GM21619 (cell line): ENCODE measurements at regions not wholly inside any gene's neighbourhood (a gene's known extent, or its start where the extent isn't known, plus 50 kb on each side); places are given as distances from the start of the nearest gene placed in this dataset.
A peak's percentile ranks its signal among the peaks of the same experiment; 100 is the strongest.

Source experiments
- ATAC-seq: cut with Tn5 transposase; IDR thresholded peaks from one replicate; pipeline ENCODE4 v1.9.1; 2021; ENCODE audit not compliant: unreplicated experiment

DNA sequence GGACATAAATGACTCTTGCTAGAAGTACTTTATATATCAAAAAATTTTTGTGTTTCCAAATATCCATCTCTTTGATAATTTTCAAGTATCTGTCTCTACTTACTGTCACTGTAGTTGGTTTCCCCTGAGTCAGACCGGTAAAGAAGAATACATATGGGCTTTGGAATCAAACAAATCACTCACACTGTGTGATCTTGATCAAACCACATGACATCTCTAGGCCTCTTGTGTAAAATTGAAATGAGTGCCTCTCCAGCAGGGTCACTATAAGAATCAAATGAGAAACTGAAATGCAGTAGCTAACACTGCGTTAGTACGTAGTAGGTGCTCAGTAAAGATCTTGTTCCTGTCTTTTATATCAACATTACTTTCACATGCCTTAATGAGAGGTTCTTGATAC lies 314.6 kb upstream of the STT3B start:
- ATAC-seq, result no peak

DNA sequence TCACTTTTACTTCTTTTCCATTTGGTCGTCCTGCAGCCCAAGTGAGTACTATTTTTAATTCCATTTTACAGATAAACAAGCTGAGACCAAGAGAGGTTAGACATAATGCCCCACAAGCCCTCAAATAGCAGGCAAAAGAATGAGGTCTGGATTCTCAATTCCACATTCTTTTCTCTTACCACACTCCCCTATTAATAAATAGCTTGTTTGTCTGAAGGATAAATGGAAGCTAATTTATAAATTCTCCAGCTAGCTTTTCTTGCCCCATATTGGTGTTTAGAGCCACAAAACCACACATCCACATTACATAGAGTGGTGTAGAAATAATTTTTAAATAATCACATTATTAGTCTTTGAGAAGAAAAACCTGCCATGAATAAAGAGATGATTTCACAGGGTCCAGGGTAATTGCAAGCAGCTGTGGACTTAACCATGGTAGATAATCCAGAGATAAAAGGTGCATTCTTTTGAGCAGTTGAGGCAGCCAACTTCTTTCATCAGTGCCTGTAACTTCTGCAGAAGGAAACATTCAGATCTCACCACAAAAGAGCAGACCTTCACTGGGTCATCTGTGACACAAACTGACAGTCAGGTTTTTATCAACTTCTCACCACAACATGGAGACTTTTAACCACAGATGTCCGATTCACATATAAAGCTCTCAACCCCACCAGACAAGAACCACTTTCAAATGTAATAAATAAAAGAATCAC lies 313.4 kb upstream of the STT3B start:
- peak; percentile 77 for ATAC-seq

DNA sequence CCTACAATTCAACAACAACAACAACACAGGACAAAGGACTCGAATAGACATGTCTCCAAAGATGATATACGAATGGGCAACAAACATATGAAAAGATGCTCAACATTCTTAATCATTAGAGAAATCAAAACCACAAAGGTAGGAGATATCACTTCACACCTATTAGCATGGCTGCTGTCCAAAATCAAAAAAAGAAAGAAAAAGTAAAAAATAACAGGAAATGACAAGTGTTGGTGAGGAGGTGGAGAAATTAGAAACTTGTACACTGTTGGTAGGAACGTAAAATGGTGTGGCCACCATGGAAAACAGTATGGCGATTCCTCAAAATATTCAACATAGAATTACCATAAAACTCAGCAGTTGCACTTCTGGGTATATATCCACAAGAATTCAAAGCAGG lies 312.3 kb upstream of the STT3B start:
- no peak for ATAC-seq

DNA sequence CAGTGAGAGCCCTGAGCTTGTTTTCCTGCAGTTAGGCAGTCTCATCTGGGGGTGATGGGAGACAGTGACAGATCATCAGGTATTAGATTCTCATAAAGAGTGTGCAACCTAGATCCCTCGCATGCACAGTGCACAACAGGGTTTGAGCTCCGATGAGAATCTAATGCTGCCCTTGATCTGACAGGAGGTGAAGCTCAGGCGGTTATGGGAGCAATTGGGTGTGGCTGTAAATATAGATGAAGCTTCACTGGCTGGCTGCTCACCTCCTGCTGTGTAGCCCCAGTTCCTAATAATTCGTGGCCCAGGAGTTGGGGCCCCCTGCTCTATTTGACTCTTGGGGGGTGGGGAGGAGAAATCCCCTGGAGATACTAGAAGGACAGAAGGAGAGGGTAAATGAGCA lies 309.4 kb upstream of the STT3B start:
- no peak for ATAC-seq

DNA sequence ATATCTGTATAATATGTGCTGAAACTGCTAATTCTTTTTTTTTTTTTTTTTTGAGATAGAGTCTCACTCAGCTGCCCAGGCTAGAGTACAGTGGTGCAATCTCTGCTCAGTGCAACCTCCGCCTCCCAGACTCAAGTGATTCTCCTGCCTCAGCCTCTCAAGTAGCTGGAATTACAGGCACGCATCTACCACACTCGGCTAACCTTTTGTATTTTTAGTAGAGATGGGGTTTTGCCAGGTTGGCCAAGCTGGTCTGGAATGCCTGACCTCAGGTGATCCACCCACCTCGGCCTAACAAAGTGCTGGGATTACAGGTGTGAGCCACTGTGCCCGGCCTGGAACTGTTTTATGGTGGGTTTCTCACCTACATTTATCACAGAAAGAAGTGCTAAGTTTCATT lies 307.8 kb upstream of the STT3B start:
- no peak for ATAC-seq

DNA sequence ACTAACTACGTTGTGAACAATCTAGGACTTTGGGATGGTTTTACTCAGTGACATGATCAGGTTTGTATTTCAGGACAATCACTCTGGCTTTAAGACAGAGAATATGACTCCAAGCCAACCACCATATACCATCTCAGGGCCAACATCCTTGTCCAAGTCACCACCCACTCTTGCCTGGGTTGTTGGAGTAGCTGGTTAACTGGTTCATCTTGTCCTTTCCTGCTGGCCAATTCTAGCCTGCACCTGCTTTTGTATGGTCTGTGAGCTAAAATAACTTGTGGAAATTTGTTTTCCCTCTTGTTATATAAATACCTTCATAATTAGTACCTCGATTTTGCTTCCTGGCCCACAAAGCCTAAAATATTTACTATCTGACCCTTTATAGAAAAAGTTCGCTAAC lies 306.8 kb upstream of the STT3B start:
- ATAC-seq, result no peak

DNA sequence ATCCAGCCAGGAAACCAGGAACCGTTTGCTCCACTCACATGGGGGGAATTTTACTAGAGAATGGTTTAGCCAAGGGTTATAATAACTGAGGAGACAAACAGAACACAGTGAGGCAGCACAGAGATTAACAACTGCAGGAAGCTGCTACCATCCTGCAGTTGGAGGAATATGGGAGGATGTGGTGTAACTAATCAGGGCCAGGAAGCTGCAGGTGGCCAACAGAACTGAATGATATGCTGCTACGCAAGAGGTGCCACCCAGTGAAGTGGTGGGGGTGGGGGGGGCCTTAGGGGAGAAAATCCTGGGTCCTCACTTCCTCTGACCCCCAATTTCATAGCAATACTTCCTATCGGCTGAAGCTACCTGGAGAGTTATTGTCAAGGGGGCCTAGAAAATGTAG lies 306.4 kb upstream of the STT3B start:
- peak; percentile 40 for ATAC-seq

DNA sequence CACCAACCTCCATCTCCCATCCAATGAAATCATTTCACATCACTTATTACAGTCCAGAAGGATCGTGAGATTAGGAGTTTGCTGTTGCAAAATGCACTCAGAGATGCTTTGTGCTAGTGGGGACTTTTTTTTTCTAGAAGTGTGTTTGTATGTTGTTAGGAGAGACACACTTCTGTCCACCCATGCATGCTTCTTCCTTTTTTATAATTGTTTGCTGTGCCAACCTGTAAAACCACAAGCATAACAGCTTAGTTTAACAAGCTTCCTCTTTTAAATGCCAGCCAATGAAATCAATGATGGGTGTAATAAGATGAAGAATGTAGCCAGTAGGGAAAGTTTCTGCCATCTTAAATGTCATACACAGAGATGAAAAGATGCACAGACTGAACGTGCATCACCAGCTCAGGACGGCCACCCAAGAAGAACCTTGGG lies 305.6 kb upstream of the STT3B start:
- no peak for ATAC-seq

DNA sequence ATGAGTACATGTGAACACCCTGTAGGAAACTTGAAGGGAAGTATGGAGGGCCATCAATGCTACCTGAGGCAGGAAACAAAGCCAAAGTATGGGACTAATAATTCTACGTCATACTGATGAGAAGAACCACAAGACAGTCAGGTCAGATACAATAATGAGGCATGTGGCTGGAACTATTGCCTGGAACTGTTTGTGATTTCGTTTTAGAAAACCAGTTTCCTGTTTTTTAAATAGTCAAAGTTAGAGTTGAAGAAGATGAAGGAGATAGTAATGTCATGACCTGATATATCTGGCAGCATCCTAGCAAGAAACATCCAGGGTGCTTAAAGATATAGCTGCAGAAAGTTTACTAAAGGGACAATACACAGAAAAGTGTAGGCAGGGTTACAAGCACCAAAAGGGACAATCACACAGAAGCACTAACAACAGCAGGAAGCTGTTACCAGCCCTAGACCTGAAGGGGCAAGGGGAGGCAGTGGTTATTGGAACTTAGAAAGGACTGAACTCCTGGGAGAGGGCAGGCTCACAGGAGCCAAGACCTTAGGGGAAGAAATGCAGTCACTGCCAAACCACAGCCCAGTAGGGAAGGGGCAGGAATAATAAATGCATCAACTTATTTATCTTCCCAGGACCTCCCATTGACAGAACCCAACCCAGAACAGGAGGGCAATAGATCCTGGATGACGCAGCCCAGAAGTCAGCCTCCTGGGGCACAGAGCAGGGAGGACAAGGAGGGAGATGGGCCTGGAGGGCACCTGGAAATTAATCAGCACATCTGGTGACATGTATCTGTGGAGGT lies 302.1 kb upstream of the STT3B start:
- ATAC-seq, result no peak

DNA sequence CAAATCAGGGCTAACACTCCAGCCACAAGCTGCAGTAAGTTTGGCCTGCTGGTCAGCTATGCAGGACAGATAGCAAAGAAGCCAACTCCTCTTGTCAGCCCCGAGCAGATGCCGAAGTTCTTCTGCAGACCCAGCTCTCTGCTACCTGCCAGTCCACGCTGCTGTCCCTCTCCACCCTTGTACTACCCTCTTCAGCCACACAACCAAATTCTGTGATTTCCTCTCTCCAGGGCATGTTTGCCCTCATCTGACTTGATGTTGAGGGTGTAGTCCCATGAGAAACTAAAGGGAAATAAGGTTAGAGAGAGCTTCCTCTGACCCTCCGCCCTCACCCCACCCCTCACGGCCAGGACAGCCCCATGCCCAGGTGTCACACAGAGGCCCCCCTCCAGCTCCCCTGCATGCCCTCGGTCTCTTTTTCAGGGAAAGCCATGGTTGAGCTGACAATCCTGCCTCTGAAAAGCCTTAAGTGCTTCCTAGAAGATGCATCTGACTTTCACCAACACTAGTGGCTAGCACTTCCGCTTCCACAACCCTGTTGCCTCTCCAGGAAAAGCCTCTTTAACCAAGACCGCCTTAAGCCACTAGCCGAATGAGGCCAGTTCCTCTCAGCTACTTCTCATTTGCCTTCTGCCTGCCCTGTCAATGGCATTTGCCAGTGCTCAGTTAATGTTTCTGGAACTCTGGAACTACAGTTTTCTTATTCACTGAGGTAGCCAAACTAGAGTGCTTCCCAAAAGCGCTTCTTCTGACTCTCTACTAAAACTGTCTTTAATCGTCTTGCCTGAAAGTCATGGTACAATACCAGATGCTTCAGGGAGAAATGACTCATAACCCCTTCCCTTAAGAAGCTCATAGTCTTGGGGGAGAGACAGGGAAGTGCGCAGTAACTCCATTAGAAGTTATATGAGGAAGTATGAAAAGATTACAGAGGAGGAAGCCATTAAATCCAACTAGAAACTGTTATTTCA lies 300.4 kb upstream of the STT3B start:
- ATAC-seq, result peak; percentile 40

DNA sequence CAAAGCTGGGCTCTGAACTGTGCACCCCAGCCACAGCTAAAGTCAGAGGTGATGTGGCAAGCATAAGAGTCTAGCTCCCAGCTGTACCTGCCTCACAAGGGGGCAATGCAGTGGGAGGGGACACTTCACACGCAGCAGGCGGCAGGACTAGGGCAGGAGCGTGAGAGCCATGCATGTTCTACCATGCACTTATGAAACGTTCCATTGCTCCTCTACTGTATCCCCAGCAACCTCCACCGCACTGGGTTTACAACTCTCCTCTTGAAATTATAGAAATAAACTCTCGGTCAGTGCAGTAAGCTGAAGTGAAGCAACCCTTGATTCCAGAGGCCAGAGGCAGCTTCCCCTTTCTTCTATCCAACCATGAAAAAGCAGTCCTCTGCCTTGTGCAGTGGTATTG lies 298.6 kb upstream of the STT3B start:
- no peak for ATAC-seq

DNA sequence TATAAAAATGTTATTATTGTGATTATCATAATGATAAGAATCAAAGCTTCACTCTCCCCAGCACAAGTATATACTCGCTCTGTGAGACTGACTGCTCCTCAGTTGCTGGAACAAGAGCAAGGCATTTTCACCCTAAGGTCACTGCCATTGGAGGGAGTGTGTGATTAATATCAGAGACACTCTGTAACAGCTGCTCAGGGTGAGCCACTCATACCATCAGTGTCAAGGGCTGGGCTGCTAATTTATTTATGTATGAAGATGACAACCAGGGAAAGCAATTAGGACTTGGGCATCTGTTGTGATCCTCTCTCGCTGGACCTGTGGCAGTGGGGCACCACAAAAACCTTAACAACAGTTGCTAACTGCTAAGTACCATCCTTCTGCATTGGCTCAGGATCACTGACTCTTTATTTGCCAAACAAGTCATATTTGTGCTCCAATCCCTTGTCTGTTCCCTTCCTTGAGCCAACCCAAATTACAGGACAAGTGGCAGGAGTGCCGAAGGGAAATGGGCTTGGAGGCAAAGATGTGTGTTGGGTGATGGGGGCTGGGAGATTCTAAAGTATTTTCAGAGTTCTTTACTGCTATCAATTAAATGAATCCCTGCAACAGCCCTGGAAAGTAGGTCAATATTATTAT lies 297.5 kb upstream of the STT3B start:
- ATAC-seq, result no peak

DNA sequence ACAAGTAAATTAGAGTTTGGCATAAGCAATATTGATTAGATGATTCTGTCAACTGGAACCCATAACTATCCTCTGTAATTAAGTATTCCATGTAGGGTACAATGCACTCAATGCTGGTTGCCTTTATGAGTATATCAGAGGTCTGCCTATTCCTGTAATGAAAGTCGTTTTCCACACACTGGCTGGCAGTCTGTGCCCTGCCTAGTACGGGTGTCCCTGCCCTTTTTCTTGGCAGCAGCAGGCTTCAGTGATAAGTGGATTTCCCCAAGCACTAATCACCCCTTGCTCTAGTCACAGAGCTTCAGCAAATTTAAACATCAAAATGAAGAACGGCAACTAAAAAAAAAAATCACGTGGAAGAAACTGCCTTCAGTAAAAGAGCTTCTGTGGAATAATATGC lies 294.8 kb upstream of the STT3B start:
- ATAC-seq, result no peak

DNA sequence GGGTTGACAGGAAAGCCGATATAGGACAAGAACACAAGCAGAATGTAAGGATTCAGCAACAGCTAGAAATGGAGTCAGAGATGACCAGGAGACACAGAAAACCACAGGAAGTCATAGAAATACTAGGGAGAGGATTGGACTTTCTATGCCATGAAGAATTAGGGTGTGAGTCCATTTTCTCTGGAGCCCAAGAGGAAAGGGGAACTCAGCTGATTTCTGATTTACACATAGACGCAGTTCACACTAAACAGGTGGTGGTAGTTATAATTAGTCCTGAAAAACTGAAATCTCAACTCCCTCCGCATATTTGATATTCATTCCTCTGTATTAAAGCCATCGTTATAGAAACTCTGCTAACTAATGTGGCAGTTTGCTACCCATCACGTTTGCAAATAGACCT lies 292.7 kb upstream of the STT3B start:
- ATAC-seq, result no peak

DNA sequence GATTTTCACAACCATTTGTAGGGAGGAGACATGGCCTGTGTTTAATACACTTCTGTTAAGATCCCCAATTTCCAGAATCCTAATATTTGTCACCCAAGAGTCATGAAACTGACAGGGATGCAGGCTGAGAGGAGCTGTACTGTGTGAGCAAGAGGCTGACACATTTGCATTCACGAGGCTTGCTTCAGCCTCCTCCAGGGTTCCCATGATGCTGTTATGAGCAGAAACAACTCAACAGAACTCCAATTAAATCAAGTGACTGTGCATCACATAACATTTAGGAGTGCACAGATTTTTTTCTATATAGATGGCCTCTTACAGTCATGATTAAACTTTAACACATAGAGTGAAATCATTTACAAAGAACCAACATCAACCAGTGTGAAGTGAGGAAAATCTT lies 292.3 kb upstream of the STT3B start:
- no peak for ATAC-seq

DNA sequence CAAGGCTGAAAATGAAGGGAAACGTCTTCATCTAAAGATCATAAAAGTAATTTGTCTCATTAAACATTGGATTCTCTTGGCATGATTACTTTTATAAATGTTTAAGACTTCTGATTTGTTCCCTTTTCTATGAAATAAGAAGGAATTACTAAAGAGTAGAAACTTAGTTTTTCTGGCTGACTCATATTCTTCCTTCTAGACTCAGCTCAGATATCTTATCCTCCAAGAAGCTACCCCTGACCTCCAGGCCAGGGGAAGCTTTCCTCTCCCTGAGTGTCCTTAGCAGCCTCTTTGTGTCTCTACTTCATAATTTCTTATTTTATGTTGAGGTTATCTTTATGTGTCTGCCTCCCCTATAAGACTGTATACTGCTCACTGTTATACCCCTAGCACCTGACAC lies 291.9 kb upstream of the STT3B start:
- ATAC-seq, result peak; percentile 36

DNA sequence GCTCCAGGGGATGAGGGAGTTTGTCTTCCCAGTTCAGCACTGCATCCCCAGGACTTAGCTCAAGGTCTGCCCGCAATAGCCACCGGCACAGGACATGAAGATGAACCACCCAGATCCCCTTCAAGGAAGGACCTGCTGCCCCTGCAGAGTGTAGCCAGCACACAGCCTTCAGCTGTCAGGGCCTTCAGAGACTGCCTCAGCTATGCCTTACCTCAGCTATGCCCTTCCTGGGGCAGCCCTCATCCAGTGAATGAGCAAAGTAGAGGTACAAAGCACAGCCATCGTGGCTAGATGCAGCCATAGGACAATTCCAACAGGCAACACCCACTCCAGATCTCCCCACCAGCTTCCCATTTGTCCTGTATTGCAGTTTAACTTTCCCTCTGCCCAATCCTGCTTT lies 291.2 kb upstream of the STT3B start:
- ATAC-seq, result no peak

DNA sequence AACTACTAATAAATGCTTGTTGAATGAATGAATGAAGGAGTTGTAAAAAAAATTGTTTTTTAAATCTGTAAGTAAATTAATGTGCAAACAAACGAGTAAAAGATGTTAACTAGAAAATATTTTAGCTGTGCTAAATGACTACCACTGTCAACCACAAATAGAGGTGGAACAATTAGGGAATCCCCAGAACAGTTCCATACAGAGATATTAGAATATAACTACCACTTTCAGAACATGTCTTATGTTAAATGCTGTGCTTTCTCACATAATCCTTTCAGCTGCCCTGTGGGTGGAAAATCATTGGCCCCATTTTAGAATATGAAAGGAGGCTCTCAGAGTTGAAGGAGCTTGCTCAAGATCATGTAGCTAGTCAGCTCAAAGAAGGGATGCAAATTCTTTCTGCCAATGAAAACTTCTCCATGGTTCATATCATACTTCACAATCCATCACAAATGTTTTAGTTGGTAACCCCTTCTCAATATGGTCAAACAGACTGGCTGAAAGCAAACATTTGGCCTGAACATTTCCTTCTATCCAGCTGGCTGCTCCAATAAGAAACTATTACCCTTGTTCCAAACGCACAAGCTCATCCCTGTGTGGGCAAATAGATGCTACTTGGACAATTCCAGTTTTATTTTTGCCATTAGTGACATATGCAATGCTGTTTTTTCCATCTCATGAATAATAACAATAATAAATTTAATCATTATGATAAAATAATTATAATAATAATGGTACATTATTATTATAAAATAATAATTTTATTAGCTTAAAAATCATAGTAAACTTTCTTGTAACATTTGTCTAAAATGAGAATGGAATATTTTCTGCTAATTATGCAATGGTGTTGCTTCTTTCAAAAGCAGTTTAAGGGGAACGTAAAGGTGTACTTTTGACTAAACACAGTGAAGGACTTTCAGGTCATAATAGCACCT lies 290.4 kb upstream of the STT3B start:
- peak; percentile 84 for ATAC-seq

DNA sequence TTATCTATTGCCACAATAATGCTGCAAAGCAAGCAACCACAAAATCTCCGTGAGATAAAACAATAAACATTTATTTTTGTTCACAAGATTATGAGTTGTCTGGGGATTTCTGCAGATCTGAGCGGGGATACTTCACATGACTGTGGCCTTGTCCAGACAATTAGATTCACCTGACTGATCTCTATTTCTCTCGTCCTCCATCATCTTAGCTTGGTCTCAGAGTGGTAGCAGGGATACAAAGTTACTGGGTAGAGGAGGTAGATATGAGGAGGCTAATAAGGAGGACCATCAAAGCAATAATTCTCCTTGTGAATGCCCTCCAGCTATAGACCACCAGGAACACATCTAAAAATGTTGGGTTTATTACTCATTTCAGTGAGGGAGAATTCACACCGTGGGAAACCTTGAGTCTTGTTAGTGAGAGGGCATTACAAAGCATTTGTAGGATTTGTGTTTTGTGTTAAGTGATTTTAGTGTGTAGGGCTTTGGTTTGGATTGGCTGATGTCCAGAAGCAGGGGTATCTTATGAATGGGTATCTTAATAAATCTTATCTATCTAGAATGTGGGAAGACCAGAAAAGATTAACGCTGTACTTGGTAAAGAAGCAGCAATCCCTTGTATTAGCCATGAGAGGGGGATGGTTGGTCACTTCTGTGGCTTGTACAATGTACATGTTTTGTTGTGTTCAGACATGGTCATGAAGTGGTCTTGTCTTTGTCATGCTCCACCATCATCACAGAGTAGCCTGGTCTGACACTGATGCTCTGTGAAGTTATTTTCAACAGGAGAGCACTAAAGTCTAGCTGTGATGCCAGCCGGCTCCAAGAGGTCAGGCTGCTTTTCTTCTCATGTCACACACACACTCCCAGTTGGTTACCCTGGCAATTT lies 287.6 kb upstream of the STT3B start:
- no peak for ATAC-seq
